GM12878 (cell line): ENCODE measurements at regions not wholly inside any gene's neighbourhood (a gene's known extent, or its start where the extent isn't known, plus 50 kb on each side); places are given as distances from the start of the nearest gene placed in this dataset.

Source experiments
- CUX1 ChIP-seq: IDR thresholded peaks from 2 replicates; pipeline ENCODE4 v1.6.1; 2012; ENCODE audit warnings: improper control_type of control experiment, low read depth, low read length; ENCODE audit not compliant: insufficient replicate concordance
- ETV6 ChIP-seq, 2 experiments: fragments of 450-650 bp in 1 of 2; IDR thresholded peaks in 1 of 2; conservative IDR thresholded peaks in 1 of 2; 2 replicates each; pipeline ENCODE4 v1.6.1; 2014; ENCODE audit warnings: antibody characterized with exemption in 1 of 2, borderline replicate concordance in 1 of 2, low read depth in 1 of 2, mild to moderate bottlenecking in 1 of 2, moderate library complexity in 1 of 2
- FOS ChIP-seq: IDR thresholded peaks from 3 replicates; pipeline ENCODE4 v1.6.1; 2011; ENCODE audit warnings: borderline replicate concordance; ENCODE audit not compliant: insufficient read length; ENCODE audit errors: extremely low read depth
- MEF2A ChIP-seq: IDR thresholded peaks from 2 replicates; pipeline ENCODE4 v1.6.1; 2011; ENCODE audit warnings: low read depth, mild to moderate bottlenecking, low read length, moderate library complexity; ENCODE audit not compliant: insufficient read depth
- NRF1 ChIP-seq: conservative IDR thresholded peaks from 2 replicates; pipeline ENCODE4 v1.6.1; 2011; ENCODE audit warnings: mild to moderate bottlenecking, low read depth, low read length, improper control_type of control experiment
- SREBF1 ChIP-seq: IDR thresholded peaks from 2 replicates; pipeline ENCODE4 v1.6.1; 2012; ENCODE audit warnings: mild to moderate bottlenecking, low read length
- ZNF592 ChIP-seq: fragments of 450-650 bp; IDR thresholded peaks from 2 replicates; pipeline ENCODE4 v1.6.1; 2017; ENCODE audit warnings: mild to moderate bottlenecking, moderate library complexity

GRCh38 chr2:48129293-48129950 lies 185.1 kb upstream of the FOXN2 start (continued):
- TF ChIP-seq ETV6 (conservative IDR thresholded peaks at IDR 0.05 in 1 of 2, IDR thresholded peaks at IDR 0.05 in 1 of 2; ENCODE audit: borderline replicate concordance in 1 of 2, low read depth in 1 of 2) (no peak), MEF2A (no peak), SREBF1 (no peak), FOS (no peak), CUX1 (no peak), NRF1 (no peak), ZNF592 (no peak)
